Liver (tissue), 3 donors: ENCODE measurements at regions not wholly inside any gene's neighbourhood (a gene's known extent, or its start where the extent isn't known, plus 50 kb on each side); places are given as distances from the start of the nearest gene placed in this dataset.

Source experiments
- EGR1 ChIP-seq, 2 donors: IDR thresholded peaks; 2 replicates each; pipeline ENCODE4 v1.6.1; 2016 to 2018; ENCODE audit warnings: antibody characterized with exemption in 2 of 2, low read depth in 2 of 2
- JUND ChIP-seq, 2 donors: IDR thresholded peaks; 2 replicates each; pipeline ENCODE4 v1.6.1; 2016; ENCODE audit warnings: antibody characterized with exemption in 2 of 2
- NR2F2 ChIP-seq: IDR thresholded peaks from 2 replicates; pipeline ENCODE4 v1.6.1; 2016; ENCODE audit warnings: antibody characterized with exemption
- RAD21 ChIP-seq, 2 donors: IDR thresholded peaks; 2 replicates each; pipeline ENCODE4 v1.6.1; 2016; ENCODE audit warnings: antibody characterized with exemption in 2 of 2, mild to moderate bottlenecking in 2 of 2
- RXRA ChIP-seq, 2 donors: IDR thresholded peaks; 2 replicates each; pipeline ENCODE4 v1.6.1; 2017 to 2018; ENCODE audit warnings: antibody characterized with exemption in 2 of 2, mild to moderate bottlenecking in 1 of 2
- SP1 ChIP-seq: IDR thresholded peaks from 2 replicates; pipeline ENCODE4 v1.6.1; 2018; ENCODE audit warnings: antibody characterized with exemption, mild to moderate bottlenecking
- YY1 ChIP-seq: IDR thresholded peaks from 2 replicates; pipeline ENCODE4 v1.6.1; 2016; ENCODE audit warnings: antibody characterized with exemption, mild to moderate bottlenecking
- TF ChIP-seq, protein P1 (sequence below): IDR thresholded peaks from 2 replicates; pipeline ENCODE4 v1.6.1; 2016; ENCODE audit warnings: antibody characterized with exemption
- TF ChIP-seq, protein P2 (sequence below): fragments of 150-350 bp; IDR thresholded peaks from 2 replicates; pipeline ENCODE4 v1.5.1; 2017; ENCODE audit warnings: improper control_type of control experiment, low read depth, low read length; ENCODE audit not compliant: missing input control
- TF ChIP-seq, protein P3 (sequence below): IDR thresholded peaks from 2 replicates; pipeline ENCODE4 v1.6.1; 2016; ENCODE audit warnings: antibody characterized with exemption
- TF ChIP-seq, protein P4 (sequence below): IDR thresholded peaks from 2 replicates; pipeline ENCODE4 v1.6.1; 2016; ENCODE audit warnings: antibody characterized with exemption
- donor health status: healthy.
- donor health status: healthy.

DNA sequence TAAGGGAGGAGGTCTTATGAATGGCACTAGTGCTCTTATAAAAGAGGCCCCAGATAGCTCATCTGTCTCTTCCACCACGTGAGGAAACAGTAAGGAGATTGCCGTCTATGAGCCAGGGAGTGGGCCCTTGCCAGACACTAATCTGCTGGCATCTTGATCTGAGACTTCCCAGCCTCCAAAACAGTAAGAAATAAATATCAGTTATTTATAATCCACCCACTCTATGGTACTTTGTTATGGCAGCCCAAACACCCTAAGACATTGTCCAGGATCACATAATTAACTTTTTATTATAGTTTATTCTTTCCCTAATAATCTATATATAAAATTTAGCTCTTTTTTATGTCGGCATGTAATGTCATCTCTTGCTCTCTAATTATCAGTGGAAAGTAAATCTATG, 144.0 kb upstream of the IRF2BP2 start:
- TF ChIP-seq YY1, result no peak
- TF ChIP-seq, protein P1, sequence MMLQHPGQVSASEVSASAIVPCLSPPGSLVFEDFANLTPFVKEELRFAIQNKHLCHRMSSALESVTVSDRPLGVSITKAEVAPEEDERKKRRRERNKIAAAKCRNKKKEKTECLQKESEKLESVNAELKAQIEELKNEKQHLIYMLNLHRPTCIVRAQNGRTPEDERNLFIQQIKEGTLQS, result no peak
- no peak for TF ChIP-seq NR2F2
- TF ChIP-seq, protein P2, sequence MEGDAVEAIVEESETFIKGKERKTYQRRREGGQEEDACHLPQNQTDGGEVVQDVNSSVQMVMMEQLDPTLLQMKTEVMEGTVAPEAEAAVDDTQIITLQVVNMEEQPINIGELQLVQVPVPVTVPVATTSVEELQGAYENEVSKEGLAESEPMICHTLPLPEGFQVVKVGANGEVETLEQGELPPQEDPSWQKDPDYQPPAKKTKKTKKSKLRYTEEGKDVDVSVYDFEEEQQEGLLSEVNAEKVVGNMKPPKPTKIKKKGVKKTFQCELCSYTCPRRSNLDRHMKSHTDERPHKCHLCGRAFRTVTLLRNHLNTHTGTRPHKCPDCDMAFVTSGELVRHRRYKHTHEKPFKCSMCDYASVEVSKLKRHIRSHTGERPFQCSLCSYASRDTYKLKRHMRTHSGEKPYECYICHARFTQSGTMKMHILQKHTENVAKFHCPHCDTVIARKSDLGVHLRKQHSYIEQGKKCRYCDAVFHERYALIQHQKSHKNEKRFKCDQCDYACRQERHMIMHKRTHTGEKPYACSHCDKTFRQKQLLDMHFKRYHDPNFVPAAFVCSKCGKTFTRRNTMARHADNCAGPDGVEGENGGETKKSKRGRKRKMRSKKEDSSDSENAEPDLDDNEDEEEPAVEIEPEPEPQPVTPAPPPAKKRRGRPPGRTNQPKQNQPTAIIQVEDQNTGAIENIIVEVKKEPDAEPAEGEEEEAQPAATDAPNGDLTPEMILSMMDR, result no peak
- TF ChIP-seq, protein P3, sequence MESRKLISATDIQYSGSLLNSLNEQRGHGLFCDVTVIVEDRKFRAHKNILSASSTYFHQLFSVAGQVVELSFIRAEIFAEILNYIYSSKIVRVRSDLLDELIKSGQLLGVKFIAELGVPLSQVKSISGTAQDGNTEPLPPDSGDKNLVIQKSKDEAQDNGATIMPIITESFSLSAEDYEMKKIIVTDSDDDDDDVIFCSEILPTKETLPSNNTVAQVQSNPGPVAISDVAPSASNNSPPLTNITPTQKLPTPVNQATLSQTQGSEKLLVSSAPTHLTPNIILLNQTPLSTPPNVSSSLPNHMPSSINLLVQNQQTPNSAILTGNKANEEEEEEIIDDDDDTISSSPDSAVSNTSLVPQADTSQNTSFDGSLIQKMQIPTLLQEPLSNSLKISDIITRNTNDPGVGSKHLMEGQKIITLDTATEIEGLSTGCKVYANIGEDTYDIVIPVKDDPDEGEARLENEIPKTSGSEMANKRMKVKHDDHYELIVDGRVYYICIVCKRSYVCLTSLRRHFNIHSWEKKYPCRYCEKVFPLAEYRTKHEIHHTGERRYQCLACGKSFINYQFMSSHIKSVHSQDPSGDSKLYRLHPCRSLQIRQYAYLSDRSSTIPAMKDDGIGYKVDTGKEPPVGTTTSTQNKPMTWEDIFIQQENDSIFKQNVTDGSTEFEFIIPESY, result no peak
- TF ChIP-seq RAD21 (IDR thresholded peaks at IDR 0.05), result no peak
- TF ChIP-seq EGR1 (IDR thresholded peaks at IDR 0.05; ENCODE audit: low read depth in 2 of 2), result no peak
- TF ChIP-seq, protein P4, sequence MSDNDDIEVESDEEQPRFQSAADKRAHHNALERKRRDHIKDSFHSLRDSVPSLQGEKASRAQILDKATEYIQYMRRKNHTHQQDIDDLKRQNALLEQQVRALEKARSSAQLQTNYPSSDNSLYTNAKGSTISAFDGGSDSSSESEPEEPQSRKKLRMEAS, result no peak
- TF ChIP-seq SP1, result no peak
- TF ChIP-seq RXRA (IDR thresholded peaks at IDR 0.05), result no peak
- TF ChIP-seq JUND (IDR thresholded peaks at IDR 0.05), result no peak
